Activated CD4-positive, alpha-beta T cell treated with anti-CD3 and anti-CD28 coated beads for 4 hours (primary cell): ENCODE measurements at regions not wholly inside any gene's neighbourhood (a gene's known extent, or its start where the extent isn't known, plus 50 kb on each side); places are given as distances from the start of the nearest gene placed in this dataset.
"Not testable (repeated sequence)": the region's sequence is repeated elsewhere in the genome, so short reads cannot be mapped to it uniquely, and the experiment has no call there.

Experiments
- DNase-seq, 2 donors: peaks; one replicate each; pipeline ENCODE4 v3.0.0-alpha.2; 2020

- no peak for DNase-seq
Observed at GRCh38 chr9:117649126-117649525, 55.1 kb upstream of the TLR4 start.

GRCh38 chr9:117644932-117645636, 59.1 kb upstream of the TLR4 start:
- no peak for DNase-seq

GRCh38 chr9:117644133-117644931, 59.9 kb upstream of the TLR4 start:
- peak; percentile 6 to 16 for DNase-seq

- no peak for DNase-seq
Observed at GRCh38 chr9:117643288-117643654, 60.9 kb upstream of the TLR4 start.

GRCh38 chr9:117642571-117643287, 61.5 kb upstream of the TLR4 start:
- not testable (repeated sequence) for DNase-seq

- DNase-seq = no peak
Observed at GRCh38 chr9:117636681-117637080, 67.5 kb upstream of the TLR4 start.

GRCh38 chr9:117625154-117625553, 79.0 kb upstream of the TLR4 start:
- DNase-seq = no peak

GRCh38 chr9:117624106-117624505, 80.1 kb upstream of the TLR4 start:
- DNase-seq = no peak

GRCh38 chr9:117622347-117622746, 81.9 kb upstream of the TLR4 start:
- DNase-seq = no peak

GRCh38 chr9:117616431-117616831, 87.8 kb upstream of the TLR4 start:
- DNase-seq = no peak

- DNase-seq = no peak
Observed at GRCh38 chr9:117612317-117612716, 91.9 kb upstream of the TLR4 start.

- no peak for DNase-seq
Observed at GRCh38 chr9:117597977-117598376, 106.2 kb upstream of the TLR4 start.

- DNase-seq = no peak
Observed at GRCh38 chr9:117596678-117597077, 107.5 kb upstream of the TLR4 start.

GRCh38 chr9:117595650-117596049, 108.6 kb upstream of the TLR4 start:
- no peak for DNase-seq

- no peak for DNase-seq
Observed at GRCh38 chr9:117587263-117587662, 116.9 kb upstream of the TLR4 start.

GRCh38 chr9:117574099-117574498, 130.1 kb upstream of the TLR4 start:
- no peak for DNase-seq

- no peak for DNase-seq
Observed at GRCh38 chr9:117564839-117565238, 139.4 kb upstream of the TLR4 start.

- no peak for DNase-seq
Observed at GRCh38 chr9:117561761-117562160, 142.4 kb upstream of the TLR4 start.

- peak in 1 of 2 donors; percentile 1 for DNase-seq
Observed at GRCh38 chr9:117555964-117556629, 141.2 kb upstream of the ASTN2 start.

- DNase-seq = no peak
Observed at GRCh38 chr9:117552811-117553210, 138.0 kb upstream of the ASTN2 start.

GRCh38 chr9:117551171-117551570, 136.3 kb upstream of the ASTN2 start:
- DNase-seq = no peak

- DNase-seq = no peak
Observed at GRCh38 chr9:117549444-117549843, 134.6 kb upstream of the ASTN2 start.

GRCh38 chr9:117548556-117548955, 133.7 kb upstream of the ASTN2 start:
- DNase-seq = no peak
